ENCODE measurements at regions not wholly inside any gene's neighbourhood (a gene's known extent, or its start where the extent isn't known, plus 50 kb on each side); places are given as distances from the start of the nearest gene placed in this dataset.

- TF ChIP-seq KDM4A (IDR thresholded peaks at IDR 0.05; ENCODE audit: low read depth, low read length, severe bottlenecking): no peak
- peak; percentile 96 for TF ChIP-seq JUND (IDR thresholded peaks at IDR 0.05; ENCODE audit: low read length)
- TF ChIP-seq RAD21 (IDR thresholded peaks at IDR 0.05 in 1 of 2, conservative IDR thresholded peaks at IDR 0.05 in 1 of 2; ENCODE audit: low read depth in 2 of 2, low read length in 2 of 2): no peak
- 0 out of 2 replicates have a peak, but pooled peaks have one; percentile 59 for TF ChIP-seq JUN (IDR thresholded peaks at IDR 0.05; ENCODE audit: low read depth, low read length)
- TF ChIP-seq USF2 (IDR thresholded peaks at IDR 0.05; ENCODE audit: low read length): no peak
Measured at GRCh38 chr20:4508773-4509172, 177.5 kb upstream of the PRNP start (continued).

All from H1 (cell line).